MM.1S (cell line): ENCODE measurements at regions not wholly inside any gene's neighbourhood (a gene's known extent, or its start where the extent isn't known, plus 50 kb on each side); places are given as distances from the start of the nearest gene placed in this dataset.

Experiments
- DNase-seq: peaks from one replicate; pipeline ENCODE4 v3.0.0-alpha.2; 2015
- H2AFZ ChIP-seq: fragments of 300-600 bp; sonication (generic); 2 replicates; pipeline ENCODE4 v1.6.0; 2016; ENCODE audit warnings: antibody characterized with exemption, low read length
- H3F3A ChIP-seq: fragments of 300-600 bp; sonication (generic); 2 replicates; pipeline ENCODE4 v1.6.1; 2016; ENCODE audit warnings: mild to moderate bottlenecking, antibody characterized with exemption, low read length, moderate library complexity, mixed read lengths; ENCODE audit not compliant: insufficient read depth
- H3K27ac ChIP-seq: fragments of 300-600 bp; sonication (generic); 2 replicates; pipeline ENCODE4 v1.5.1; 2016; ENCODE audit warnings: mild to moderate bottlenecking, low read length
- H3K27me3 ChIP-seq: fragments of 300-600 bp; sonication (generic); replicated peaks from 2 replicates; pipeline ENCODE4 v1.6.0; 2016; ENCODE audit warnings: low read length; ENCODE audit not compliant: insufficient read depth
- H3K36me3 ChIP-seq: fragments of 300-600 bp; sonication (generic); replicated peaks from 2 replicates; pipeline ENCODE4 v1.6.1; 2016; ENCODE audit warnings: mild to moderate bottlenecking, low read length, mixed read lengths; ENCODE audit not compliant: insufficient read depth
- H3K4me1 ChIP-seq: fragments of 300-600 bp; sonication (generic); 2 replicates; pipeline ENCODE4 v1.6.1; 2016; ENCODE audit warnings: low read length, mixed read lengths
- H3K4me2 ChIP-seq: fragments of 300-600 bp; sonication (generic); 2 replicates; pipeline ENCODE4 v1.6.0; 2016; ENCODE audit warnings: low read depth, low read length
- H3K4me3 ChIP-seq: fragments of 300-600 bp; sonication (generic); 2 replicates; pipeline ENCODE4 v1.5.1; 2016; ENCODE audit warnings: low read length, mixed read lengths
- H3K79me2 ChIP-seq: fragments of 300-600 bp; sonication (generic); 2 replicates; pipeline ENCODE4 v1.6.1; 2016; ENCODE audit warnings: mixed run types, low read length, mixed read lengths
- H3K9ac ChIP-seq: fragments of 300-600 bp; sonication (generic); 2 replicates; pipeline ENCODE4 v1.6.1; 2016; ENCODE audit warnings: low read length, mixed read lengths
- H3K9me2 ChIP-seq: fragments of 300-600 bp; sonication (generic); replicated peaks from 2 replicates; pipeline ENCODE4 v1.6.1; 2016; ENCODE audit warnings: mild to moderate bottlenecking, low read length, mixed read lengths; ENCODE audit not compliant: insufficient read depth
- H3K9me3 ChIP-seq: fragments of 300-600 bp; sonication (generic); replicated peaks from 2 replicates; pipeline ENCODE4 v1.6.1; 2016; ENCODE audit warnings: mild to moderate bottlenecking, low read length, mixed read lengths; ENCODE audit not compliant: insufficient read depth
- H4K20me1 ChIP-seq: fragments of 300-600 bp; sonication (generic); 2 replicates; pipeline ENCODE4 v1.6.1; 2016; ENCODE audit warnings: mild to moderate bottlenecking, low read length, moderate library complexity, mixed read lengths; ENCODE audit not compliant: insufficient read depth
- EZH2 ChIP-seq: fragments of 300-600 bp; sonication (generic); optimal IDR thresholded peaks from 2 replicates; pipeline ENCODE3; 2017; ENCODE audit warnings: low read depth, mild to moderate bottlenecking, antibody characterized with exemption, low read length, mixed read lengths
- EZH2phosphoT487 ChIP-seq: fragments of 300-600 bp; sonication (generic); IDR thresholded peaks from 2 replicates; pipeline ENCODE4 v1.6.1; 2018; ENCODE audit warnings: antibody characterized with exemption, low read length
- TF ChIP-seq, protein P1 (sequence below): fragments of 300-600 bp; sonication (generic); IDR thresholded peaks from 2 replicates; pipeline ENCODE4 v1.5.1; 2016; ENCODE audit warnings: antibody characterized with exemption, low read length, mixed read lengths

DNA sequence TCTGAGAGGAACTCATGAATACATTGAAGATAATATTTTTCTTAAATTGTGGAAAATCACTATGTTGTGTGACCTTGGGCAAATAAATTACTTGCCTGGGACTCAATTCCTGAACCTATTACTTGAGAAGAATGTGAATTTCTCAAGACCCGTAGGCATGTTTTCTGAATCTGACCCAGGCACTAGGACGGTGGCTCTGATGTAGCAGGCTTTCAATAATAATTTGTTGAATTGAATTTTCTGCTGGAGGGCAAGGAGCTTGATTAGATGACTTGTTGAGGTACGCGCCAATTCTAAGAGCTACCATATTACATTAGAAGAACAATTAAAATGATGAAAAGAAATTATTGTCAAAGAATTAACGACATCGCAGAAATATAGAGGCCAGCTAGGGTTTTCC is 150.2 kb upstream of the LRRC3B start:
- Histone ChIP-seq H3K4me3 (no peak overlapping the region), H3F3A (no peaks in the 10 kb centered on the region), H3K4me2 (no peak overlapping the region), H3K9me2 (no peaks in the 10 kb centered on the region), H3K36me3 (no peaks in the 10 kb centered on the region), H2AFZ (no peak overlapping the region), H3K27me3 (no peaks in the 10 kb centered on the region), H3K27ac (no peak overlapping the region), H3K79me2 (no peaks in the 10 kb centered on the region), H3K9me3 (no peaks in the 10 kb centered on the region), H3K4me1 (no peaks in the 10 kb centered on the region), H3K9ac (no peak overlapping the region), H4K20me1 (no peaks in the 10 kb centered on the region)
- TF ChIP-seq EZH2 (no peak), EZH2phosphoT487 (no peak)
- TF ChIP-seq, protein P1, sequence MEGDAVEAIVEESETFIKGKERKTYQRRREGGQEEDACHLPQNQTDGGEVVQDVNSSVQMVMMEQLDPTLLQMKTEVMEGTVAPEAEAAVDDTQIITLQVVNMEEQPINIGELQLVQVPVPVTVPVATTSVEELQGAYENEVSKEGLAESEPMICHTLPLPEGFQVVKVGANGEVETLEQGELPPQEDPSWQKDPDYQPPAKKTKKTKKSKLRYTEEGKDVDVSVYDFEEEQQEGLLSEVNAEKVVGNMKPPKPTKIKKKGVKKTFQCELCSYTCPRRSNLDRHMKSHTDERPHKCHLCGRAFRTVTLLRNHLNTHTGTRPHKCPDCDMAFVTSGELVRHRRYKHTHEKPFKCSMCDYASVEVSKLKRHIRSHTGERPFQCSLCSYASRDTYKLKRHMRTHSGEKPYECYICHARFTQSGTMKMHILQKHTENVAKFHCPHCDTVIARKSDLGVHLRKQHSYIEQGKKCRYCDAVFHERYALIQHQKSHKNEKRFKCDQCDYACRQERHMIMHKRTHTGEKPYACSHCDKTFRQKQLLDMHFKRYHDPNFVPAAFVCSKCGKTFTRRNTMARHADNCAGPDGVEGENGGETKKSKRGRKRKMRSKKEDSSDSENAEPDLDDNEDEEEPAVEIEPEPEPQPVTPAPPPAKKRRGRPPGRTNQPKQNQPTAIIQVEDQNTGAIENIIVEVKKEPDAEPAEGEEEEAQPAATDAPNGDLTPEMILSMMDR: no peak
- no peak for DNase-seq

DNA sequence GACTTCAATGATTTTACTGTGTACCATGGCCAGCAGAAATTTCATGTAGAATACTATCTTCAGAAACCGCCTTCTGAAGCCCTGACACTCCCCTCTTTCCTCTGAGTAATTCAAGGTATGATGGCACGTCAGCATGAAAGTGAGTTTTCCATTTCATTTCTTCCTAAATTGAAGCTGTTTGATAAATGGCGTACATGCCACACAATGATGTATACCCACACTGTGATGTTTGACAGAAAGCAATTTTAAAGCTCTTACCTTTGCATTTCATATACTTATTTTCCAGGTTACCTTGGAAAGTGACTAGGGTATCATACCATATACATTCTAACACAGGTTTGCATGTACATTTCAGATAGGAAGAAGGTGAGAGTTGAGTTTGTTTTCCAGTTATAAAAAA is 147.9 kb upstream of the LRRC3B start:
- no peaks in the 10 kb centered on the region for H3F3A ChIP-seq
- DNase-seq: no peak
- H3K79me2 ChIP-seq: no peaks in the 10 kb centered on the region
- no peaks in the 10 kb centered on the region for H4K20me1 ChIP-seq
- no peaks in the 10 kb centered on the region for H3K27me3 ChIP-seq
- no peak overlapping the region for H2AFZ ChIP-seq
- H3K36me3 ChIP-seq: no peaks in the 10 kb centered on the region
- H3K9me2 ChIP-seq: no peaks in the 10 kb centered on the region
- H3K4me1 ChIP-seq: no peaks in the 10 kb centered on the region
- H3K9me3 ChIP-seq: no peaks in the 10 kb centered on the region
- H3K9ac ChIP-seq: no peak overlapping the region
- H3K4me3 ChIP-seq: no peak overlapping the region
- TF ChIP-seq EZH2: no peak
- TF ChIP-seq, protein P1: no peak
- TF ChIP-seq EZH2phosphoT487: no peak
- no peak overlapping the region for H3K4me2 ChIP-seq
- H3K27ac ChIP-seq: no peak overlapping the region

GRCh38 chr3:26480377-26480776 is 142.2 kb upstream of the LRRC3B start:
- Histone ChIP-seq H4K20me1 (no peaks in the 10 kb centered on the region), H3K27me3 (no peaks in the 10 kb centered on the region), H3F3A (no peaks in the 10 kb centered on the region), H3K9me2 (no peaks in the 10 kb centered on the region), H3K27ac (no peak overlapping the region), H3K4me2 (no peak overlapping the region), H3K9me3 (no peaks in the 10 kb centered on the region), H3K36me3 (no peaks in the 10 kb centered on the region), H3K4me1 (no peaks in the 10 kb centered on the region), H2AFZ (no peak overlapping the region), H3K4me3 (no peak overlapping the region), H3K9ac (no peak overlapping the region), H3K79me2 (no peaks in the 10 kb centered on the region)
- no peak for DNase-seq
- TF ChIP-seq EZH2phosphoT487: no peak
- TF ChIP-seq, protein P1: no peak
- TF ChIP-seq EZH2: no peak

- Histone ChIP-seq H3K9ac (no peak overlapping the region), H3K9me2 (no peaks in the 10 kb centered on the region), H3F3A (no peaks in the 10 kb centered on the region), H3K79me2 (no peaks in the 10 kb centered on the region), H3K36me3 (no peaks in the 10 kb centered on the region), H4K20me1 (no peaks in the 10 kb centered on the region), H3K27ac (no peak overlapping the region), H3K4me1 (peaks cover 2% of the 10 kb centered on the region; the same call in 1 of the 2 replicates), H3K4me3 (no peak overlapping the region), H2AFZ (no peak overlapping the region), H3K4me2 (no peak overlapping the region), H3K27me3 (no peaks in the 10 kb centered on the region), H3K9me3 (no peaks in the 10 kb centered on the region)
- TF ChIP-seq, protein P1: peak; percentile 38
- TF ChIP-seq EZH2: no peak
- no peak for DNase-seq
These were observed 138.4 kb upstream of the LRRC3B start for GRCh38 chr3:26484140-26484539.
